MM.1S (cell line): ENCODE measurements at regions not wholly inside any gene's neighbourhood (a gene's known extent, or its start where the extent isn't known, plus 50 kb on each side); places are given as distances from the start of the nearest gene placed in this dataset.
"Not testable (repeated sequence)": the region's sequence is repeated elsewhere in the genome, so short reads cannot be mapped to it uniquely, and the experiment has no call there.

Source experiments
- DNase-seq: peaks from one replicate; pipeline ENCODE4 v3.0.0-alpha.2; 2015
- H2AFZ ChIP-seq: fragments of 300-600 bp; sonication (generic); 2 replicates; pipeline ENCODE4 v1.6.0; 2016; ENCODE audit warnings: antibody characterized with exemption, low read length
- H3F3A ChIP-seq: fragments of 300-600 bp; sonication (generic); 2 replicates; pipeline ENCODE4 v1.6.1; 2016; ENCODE audit warnings: mild to moderate bottlenecking, antibody characterized with exemption, low read length, moderate library complexity, mixed read lengths; ENCODE audit not compliant: insufficient read depth
- H3K27ac ChIP-seq: fragments of 300-600 bp; sonication (generic); 2 replicates; pipeline ENCODE4 v1.5.1; 2016; ENCODE audit warnings: mild to moderate bottlenecking, low read length
- H3K27me3 ChIP-seq: fragments of 300-600 bp; sonication (generic); replicated peaks from 2 replicates; pipeline ENCODE4 v1.6.0; 2016; ENCODE audit warnings: low read length; ENCODE audit not compliant: insufficient read depth
- H3K36me3 ChIP-seq: fragments of 300-600 bp; sonication (generic); replicated peaks from 2 replicates; pipeline ENCODE4 v1.6.1; 2016; ENCODE audit warnings: mild to moderate bottlenecking, low read length, mixed read lengths; ENCODE audit not compliant: insufficient read depth
- H3K4me1 ChIP-seq: fragments of 300-600 bp; sonication (generic); 2 replicates; pipeline ENCODE4 v1.6.1; 2016; ENCODE audit warnings: low read length, mixed read lengths
- H3K4me2 ChIP-seq: fragments of 300-600 bp; sonication (generic); 2 replicates; pipeline ENCODE4 v1.6.0; 2016; ENCODE audit warnings: low read depth, low read length
- H3K4me3 ChIP-seq: fragments of 300-600 bp; sonication (generic); 2 replicates; pipeline ENCODE4 v1.5.1; 2016; ENCODE audit warnings: low read length, mixed read lengths
- H3K79me2 ChIP-seq: fragments of 300-600 bp; sonication (generic); 2 replicates; pipeline ENCODE4 v1.6.1; 2016; ENCODE audit warnings: mixed run types, low read length, mixed read lengths
- H3K9ac ChIP-seq: fragments of 300-600 bp; sonication (generic); 2 replicates; pipeline ENCODE4 v1.6.1; 2016; ENCODE audit warnings: low read length, mixed read lengths
- H3K9me2 ChIP-seq: fragments of 300-600 bp; sonication (generic); replicated peaks from 2 replicates; pipeline ENCODE4 v1.6.1; 2016; ENCODE audit warnings: mild to moderate bottlenecking, low read length, mixed read lengths; ENCODE audit not compliant: insufficient read depth
- H3K9me3 ChIP-seq: fragments of 300-600 bp; sonication (generic); replicated peaks from 2 replicates; pipeline ENCODE4 v1.6.1; 2016; ENCODE audit warnings: mild to moderate bottlenecking, low read length, mixed read lengths; ENCODE audit not compliant: insufficient read depth
- H4K20me1 ChIP-seq: fragments of 300-600 bp; sonication (generic); 2 replicates; pipeline ENCODE4 v1.6.1; 2016; ENCODE audit warnings: mild to moderate bottlenecking, low read length, moderate library complexity, mixed read lengths; ENCODE audit not compliant: insufficient read depth
- CTCF ChIP-seq: fragments of 300-600 bp; sonication (generic); IDR thresholded peaks from 2 replicates; pipeline ENCODE4 v1.5.1; 2016; ENCODE audit warnings: antibody characterized with exemption, low read length, mixed read lengths
- EZH2 ChIP-seq: fragments of 300-600 bp; sonication (generic); optimal IDR thresholded peaks from 2 replicates; pipeline ENCODE3; 2017; ENCODE audit warnings: low read depth, mild to moderate bottlenecking, antibody characterized with exemption, low read length, mixed read lengths
- EZH2phosphoT487 ChIP-seq: fragments of 300-600 bp; sonication (generic); IDR thresholded peaks from 2 replicates; pipeline ENCODE4 v1.6.1; 2018; ENCODE audit warnings: antibody characterized with exemption, low read length

- H3K9ac ChIP-seq, result no peak overlapping the region
- TF ChIP-seq CTCF, result no peak
- TF ChIP-seq EZH2phosphoT487, result no peak
- TF ChIP-seq EZH2, result no peak
- H3K4me3 ChIP-seq, result no peak overlapping the region
- no peaks in the 10 kb centered on the region for H3K9me2 ChIP-seq
- no peaks in the 10 kb centered on the region for H4K20me1 ChIP-seq
- no peak for DNase-seq
- no peaks in the 10 kb centered on the region for H3K4me1 ChIP-seq
- no peaks in the 10 kb centered on the region for H3F3A ChIP-seq
- no peaks in the 10 kb centered on the region for H3K36me3 ChIP-seq
- H3K4me2 ChIP-seq, result no peak overlapping the region
- H2AFZ ChIP-seq, result no peak overlapping the region
- H3K27ac ChIP-seq, result no peak overlapping the region
- no peaks in the 10 kb centered on the region for H3K79me2 ChIP-seq
- H3K27me3 ChIP-seq, result no peaks in the 10 kb centered on the region
- no peaks in the 10 kb centered on the region for H3K9me3 ChIP-seq
Observed at GRCh38 chr3:94643400-94643799, 580.5 kb downstream of the NSUN3 start.

- no peaks in the 10 kb centered on the region for H3K36me3 ChIP-seq
- H2AFZ ChIP-seq, result no peak overlapping the region
- TF ChIP-seq CTCF (no peak), EZH2 (no peak), EZH2phosphoT487 (no peak)
- no peaks in the 10 kb centered on the region for H3K9me2 ChIP-seq
- H3K79me2 ChIP-seq, result no peaks in the 10 kb centered on the region
- H3K4me2 ChIP-seq, result no peak overlapping the region
- H3F3A ChIP-seq, result 0 out of 2 replicates have a peak, but pooled peaks cover 3% of the 10 kb centered on the region
- no peaks in the 10 kb centered on the region for H3K9me3 ChIP-seq
- H3K27ac ChIP-seq, result no peak overlapping the region
- peaks cover 4% of the 10 kb centered on the region; the same call in 1 of the 2 replicates for H3K4me1 ChIP-seq
- H3K4me3 ChIP-seq, result no peak overlapping the region
- no peaks in the 10 kb centered on the region for H3K27me3 ChIP-seq
- H4K20me1 ChIP-seq, result no peaks in the 10 kb centered on the region
- DNase-seq, result no peak
- no peak overlapping the region for H3K9ac ChIP-seq
Observed at GRCh38 chr3:94645790-94646189, 582.9 kb downstream of the NSUN3 start.

GRCh38 chr3:94647131-94647530 lies 584.3 kb downstream of the NSUN3 start:
- TF ChIP-seq EZH2, result no peak
- no peak for TF ChIP-seq CTCF
- no peak overlapping the region for H2AFZ ChIP-seq
- no peaks in the 10 kb centered on the region for H3K27me3 ChIP-seq
- H3K27ac ChIP-seq, result no peak overlapping the region
- no peaks in the 10 kb centered on the region for H3K9me2 ChIP-seq
- no peaks in the 10 kb centered on the region for H4K20me1 ChIP-seq
- no peaks in the 10 kb centered on the region for H3K79me2 ChIP-seq
- no peak overlapping the region for H3K4me3 ChIP-seq
- H3K9ac ChIP-seq, result no peak overlapping the region
- H3K4me1 ChIP-seq, result peaks cover 4% of the 10 kb centered on the region; the same call in 1 of the 2 replicates
- no peaks in the 10 kb centered on the region for H3K36me3 ChIP-seq
- H3F3A ChIP-seq, result 0 out of 2 replicates have a peak, but pooled peaks cover 3% of the 10 kb centered on the region
- no peak overlapping the region for H3K4me2 ChIP-seq
- DNase-seq, result no peak
- H3K9me3 ChIP-seq, result no peaks in the 10 kb centered on the region

GRCh38 chr3:94648270-94649180 lies 585.7 kb downstream of the NSUN3 start:
- DNase-seq, result not testable (repeated sequence)

More at GRCh38 chr3:94648270-94649180, 585.7 kb downstream of the NSUN3 start:
- not testable (repeated sequence) for H3K4me1 ChIP-seq, H3K4me2 ChIP-seq, H3F3A ChIP-seq, H3K9me2 ChIP-seq, H3K9ac ChIP-seq, H3K36me3 ChIP-seq, H4K20me1 ChIP-seq, H2AFZ ChIP-seq, H3K27ac ChIP-seq, H3K27me3 ChIP-seq, H3K4me3 ChIP-seq, H3K79me2 ChIP-seq, H3K9me3 ChIP-seq
